Kidney epithelial cell (primary cell): ENCODE measurements at regions not wholly inside any gene's neighbourhood (a gene's known extent, or its start where the extent isn't known, plus 50 kb on each side); places are given as distances from the start of the nearest gene placed in this dataset.

Experiments used
- DNase-seq: peaks from one replicate; pipeline ENCODE4 v3.0.0-alpha.2; 2010; ENCODE audit warnings: low read depth
- H3K27me3 ChIP-seq: 2 replicates; pipeline ENCODE4 v1.6.0; 2011; ENCODE audit warnings: low read length; ENCODE audit not compliant: control insufficient read depth, insufficient read depth
- H3K36me3 ChIP-seq: 2 replicates; pipeline ENCODE4 v1.5.1; 2011; ENCODE audit warnings: low read length; ENCODE audit not compliant: control insufficient read depth, insufficient read depth
- H3K4me3 ChIP-seq: 2 replicates; pipeline ENCODE4 v1.5.1; 2011; ENCODE audit warnings: low read depth, mild to moderate bottlenecking, control low read depth, low read length
- CTCF ChIP-seq: IDR thresholded peaks from 2 replicates; pipeline ENCODE4 v1.5.1; 2011; ENCODE audit warnings: mild to moderate bottlenecking, moderate library complexity, low read length, control low read depth, inconsistent platforms; ENCODE audit not compliant: insufficient read depth, poor library complexity, severe bottlenecking

- no peak for TF ChIP-seq CTCF
- Histone ChIP-seq H3K27me3 (no peaks in the 10 kb centered on the region), H3K4me3 (no peak overlapping the region), H3K36me3 (no peaks in the 10 kb centered on the region)
- no peak for DNase-seq
Observed at GRCh38 chr21:24470852-24471251, 1136.4 kb downstream of the MRPL39 start.

GRCh38 chr21:24456358-24456757, 1150.9 kb downstream of the MRPL39 start:
- H3K27me3 ChIP-seq = no peaks in the 10 kb centered on the region
- H3K4me3 ChIP-seq = no peak overlapping the region
- DNase-seq = no peak
- no peak for TF ChIP-seq CTCF
- no peaks in the 10 kb centered on the region for H3K36me3 ChIP-seq

GRCh38 chr21:24450119-24450518, 1157.2 kb downstream of the MRPL39 start:
- Histone ChIP-seq H3K4me3 (no peak overlapping the region), H3K36me3 (no peaks in the 10 kb centered on the region), H3K27me3 (no peaks in the 10 kb centered on the region)
- no peak for TF ChIP-seq CTCF
- DNase-seq = no peak

- DNase-seq = no peak
- H3K36me3 ChIP-seq = no peaks in the 10 kb centered on the region
- no peaks in the 10 kb centered on the region for H3K27me3 ChIP-seq
- TF ChIP-seq CTCF = no peak
- H3K4me3 ChIP-seq = no peak overlapping the region
Observed at GRCh38 chr21:24445517-24445916, 1161.8 kb downstream of the MRPL39 start.

- DNase-seq = no peak
- Histone ChIP-seq H3K27me3 (no peaks in the 10 kb centered on the region), H3K4me3 (no peak overlapping the region), H3K36me3 (no peaks in the 10 kb centered on the region)
- no peak for TF ChIP-seq CTCF
Observed at GRCh38 chr21:24444736-24445135, 1162.5 kb downstream of the MRPL39 start.

GRCh38 chr21:24436236-24436635, 1171.0 kb downstream of the MRPL39 start:
- no peak for DNase-seq
- no peak for TF ChIP-seq CTCF
- H3K4me3 ChIP-seq = no peak overlapping the region
- H3K27me3 ChIP-seq = no peaks in the 10 kb centered on the region
- no peaks in the 10 kb centered on the region for H3K36me3 ChIP-seq
